Upper lobe of left lung (tissue), 6 donors: ENCODE measurements at regions not wholly inside any gene's neighbourhood (a gene's known extent, or its start where the extent isn't known, plus 50 kb on each side); places are given as distances from the start of the nearest gene placed in this dataset.

ENCODE experiments used
- ATAC-seq, 2 donors: fragments of 200-7000 bp; cut with Tn5 transposase; one replicate each; pipeline ENCODE4 v1.9.1; 2022; ENCODE audit warnings: mild to moderate bottlenecking in 2 of 2, moderate library complexity in 2 of 2; ENCODE audit not compliant: low FRiP score in 2 of 2
- DNase-seq, 2 donors: peaks; one replicate each; pipeline ENCODE4 v3.0.0-alpha.2; 2019 to 2020
- H3K27ac ChIP-seq, 4 donors: fragments of 200-600 bp; sonication (generic); one replicate each; pipeline ENCODE4 v1.5.1; 2016 to 2019
- H3K27me3 ChIP-seq, 4 donors: fragments of 200-600 bp; sonication (generic); one replicate each; pipeline ENCODE4 v1.5.1; 2017 to 2019
- H3K36me3 ChIP-seq, 4 donors: fragments of 200-600 bp; sonication (generic); one replicate each; pipeline ENCODE4 v1.5.1; 2016 to 2019
- H3K4me1 ChIP-seq, 4 donors: fragments of 200-600 bp; sonication (generic); one replicate each; pipeline ENCODE4 v1.5.1; 2018 to 2019
- H3K4me3 ChIP-seq, 4 donors: fragments of 200-600 bp; sonication (generic); one replicate each; pipeline ENCODE4 v1.5.1; 2017 to 2019; ENCODE audit warnings: mild to moderate bottlenecking in 2 of 4, moderate library complexity in 1 of 4
- H3K9me3 ChIP-seq, 4 donors: fragments of 200-600 bp; sonication (generic); one replicate each; pipeline ENCODE4 v1.5.1; 2018 to 2019
- CTCF ChIP-seq, 6 experiments: fragments of 450-650 bp in 4 of 6; fragments of 200-600 bp in 2 of 6; sonication (generic) in 2 of 6; IDR thresholded peaks; one replicate each; pipeline ENCODE4 v1.5.1; 2016 to 2019; ENCODE audit warnings: antibody characterized with exemption in 6 of 6
- EP300 ChIP-seq, 4 donors: sonication (generic); formaldehyde crosslinking; IDR thresholded peaks; one replicate each; pipeline ENCODE4 v1.5.1; 2017; ENCODE audit warnings: antibody characterized with exemption in 4 of 4, control low read depth in 2 of 4
- POLR2A ChIP-seq, 4 donors: fragments of 450-650 bp; IDR thresholded peaks; one replicate each; pipeline ENCODE4 v1.5.1; 2016 to 2017; ENCODE audit warnings: antibody characterized with exemption in 4 of 4, mild to moderate bottlenecking in 2 of 4
- POLR2AphosphoS5 ChIP-seq, 2 donors: sonication (generic); formaldehyde crosslinking; IDR thresholded peaks; one replicate each; pipeline ENCODE4 v1.5.1; 2017; ENCODE audit warnings: antibody characterized with exemption in 2 of 2
- WGBS, 2 donors: methylation state at CpG; one replicate each; pipeline ENCODE4 v1.1.5; 2017 to 2018; 5-methylcytosine and 5-hydroxymethylcytosine counted together
- donor health status: DM: no; HTN: no; CAD: no; lungs with moderate emphysema.
- donor health status: DM: no; HTN: yes; CAD: no; lungs with severe emphysema.

GRCh38 chr3:16079519-16079918, 95.0 kb upstream of the GALNT15 start:
- TF ChIP-seq CTCF (IDR thresholded peaks at IDR 0.05), result no peak
- TF ChIP-seq EP300 (IDR thresholded peaks at IDR 0.05), result no peak
- no peak for TF ChIP-seq POLR2A (IDR thresholded peaks at IDR 0.05)
- no peak for TF ChIP-seq POLR2AphosphoS5 (IDR thresholded peaks at IDR 0.05)
- Histone ChIP-seq H3K36me3 (no peaks in the 10 kb centered on the region), H3K27ac (no peak overlapping the region), H3K9me3 (peaks cover 0 to 16% (median 11%) of the 10 kb centered on the region in 4 donors), H3K4me1 (no peaks in the 10 kb centered on the region), H3K27me3 (no peaks in the 10 kb centered on the region), H3K4me3 (no peak overlapping the region)
- ATAC-seq (peak in 1 of 2 donors; percentile 32), DNase-seq (no peak)
- 85% methylated on average over 2 of the region's 2 CpGs for WGBS, 2 donors

GRCh38 chr3:16081661-16082060, 92.8 kb upstream of the GALNT15 start:
- Histone ChIP-seq H3K27me3 (no peaks in the 10 kb centered on the region), H3K36me3 (no peaks in the 10 kb centered on the region), H3K9me3 (peaks cover 0 to 16% (median 11%) of the 10 kb centered on the region in 4 donors), H3K4me1 (peaks cover 5 to 8% (median 6%) of the 10 kb centered on the region in 4 donors), H3K27ac (no peak overlapping the region), H3K4me3 (no peak overlapping the region)
- WGBS, 2 donors, result 84 to 90% methylated on average over 3 of the region's 3 CpGs
- no peak for DNase-seq
- no peak for TF ChIP-seq EP300 (IDR thresholded peaks at IDR 0.05)
- no peak for TF ChIP-seq CTCF (IDR thresholded peaks at IDR 0.05)
- no peak for TF ChIP-seq POLR2A (IDR thresholded peaks at IDR 0.05)
- no peak for TF ChIP-seq POLR2AphosphoS5 (IDR thresholded peaks at IDR 0.05)
- ATAC-seq, result no peak

- 44 to 47% methylated on average over 4 of the region's 4 CpGs for WGBS, 2 donors
- DNase-seq (no peak), ATAC-seq (no peak)
- peaks cover 5 to 9% (median 8%) of the 10 kb centered on the region in 4 donors for H3K4me1 ChIP-seq
- no peaks in the 10 kb centered on the region for H3K36me3 ChIP-seq
- TF ChIP-seq POLR2A (IDR thresholded peaks at IDR 0.05) (no peak), EP300 (IDR thresholded peaks at IDR 0.05) (no peak), POLR2AphosphoS5 (IDR thresholded peaks at IDR 0.05) (no peak), CTCF (IDR thresholded peaks at IDR 0.05) (no peak)
- no peak overlapping the region for H3K4me3 ChIP-seq
- H3K27me3 ChIP-seq, result no peaks in the 10 kb centered on the region
- H3K27ac ChIP-seq, result no peak overlapping the region
- peaks cover 0 to 16% (median 11%) of the 10 kb centered on the region in 4 donors for H3K9me3 ChIP-seq
Measured at GRCh38 chr3:16084887-16085286, 89.6 kb upstream of the GALNT15 start.

- TF ChIP-seq EP300 (IDR thresholded peaks at IDR 0.05) (no peak), CTCF (IDR thresholded peaks at IDR 0.05) (no peak), POLR2A (IDR thresholded peaks at IDR 0.05) (no peak), POLR2AphosphoS5 (IDR thresholded peaks at IDR 0.05) (no peak)
- DNase-seq (no peak), ATAC-seq (no peak)
- WGBS, 2 donors, result 46 to 50% methylated on average over 4 of the region's 4 CpGs
- H3K27me3 ChIP-seq, result no peaks in the 10 kb centered on the region
- H3K4me1 ChIP-seq, result peaks cover 5 to 13% (median 9%) of the 10 kb centered on the region in 4 donors
- no peak overlapping the region for H3K4me3 ChIP-seq
- H3K36me3 ChIP-seq, result no peaks in the 10 kb centered on the region
- peaks cover 0 to 16% (median 11%) of the 10 kb centered on the region in 4 donors for H3K9me3 ChIP-seq
- no peak overlapping the region for H3K27ac ChIP-seq
Measured at GRCh38 chr3:16085410-16085809, 89.1 kb upstream of the GALNT15 start.

- peaks cover 0 to 12% (median 10%) of the 10 kb centered on the region in 4 donors for H3K9me3 ChIP-seq
- no peak overlapping the region for H3K27ac ChIP-seq
- TF ChIP-seq EP300 (IDR thresholded peaks at IDR 0.05) (no peak), CTCF (IDR thresholded peaks at IDR 0.05) (no peak), POLR2A (IDR thresholded peaks at IDR 0.05) (no peak), POLR2AphosphoS5 (IDR thresholded peaks at IDR 0.05) (no peak)
- 69 to 72% methylated on average over 13 of the region's 13 CpGs for WGBS, 2 donors
- no peak for DNase-seq
- H3K36me3 ChIP-seq, result no peaks in the 10 kb centered on the region
- no peak overlapping the region for H3K4me3 ChIP-seq
- peaks cover 5 to 14% (median 11%) of the 10 kb centered on the region in 4 donors for H3K4me1 ChIP-seq
- H3K27me3 ChIP-seq, result no peaks in the 10 kb centered on the region
- ATAC-seq, result no peak
Measured at GRCh38 chr3:16085884-16086608, 88.4 kb upstream of the GALNT15 start.
